A549 (cell line): ENCODE measurements at regions not wholly inside any gene's neighbourhood (a gene's known extent, or its start where the extent isn't known, plus 50 kb on each side); places are given as distances from the start of the nearest gene placed in this dataset.

Experiments
- CHD2 ChIP-seq: fragments of 150-350 bp; IDR thresholded peaks from 2 replicates; pipeline ENCODE4 v1.6.1; 2014; ENCODE audit warnings: low read length; ENCODE audit not compliant: partially characterized antibody
- CTCF ChIP-seq: fragments of >200 bp; sonication (Bioruptor Twin); formaldehyde crosslinking; IDR thresholded peaks from 3 replicates; pipeline ENCODE4 v1.5.1; 2016
- KDM1A ChIP-seq: fragments of 200-600 bp; sonication (generic); IDR thresholded peaks from 2 replicates; pipeline ENCODE4 v1.6.1; 2016; ENCODE audit warnings: low read depth, mild to moderate bottlenecking
- MAFK ChIP-seq: fragments of 450-650 bp; IDR thresholded peaks from 2 replicates; pipeline ENCODE4 v1.6.1; 2014; ENCODE audit not compliant: partially characterized antibody
- MAX ChIP-seq: IDR thresholded peaks from 2 replicates; pipeline ENCODE4 v1.6.1; 2012
- POLR2A ChIP-seq: IDR thresholded peaks from 2 replicates; pipeline ENCODE4 v1.6.1; 2012; ENCODE audit warnings: mild to moderate bottlenecking, low read length
- REST ChIP-seq: fragments of 200-600 bp; sonication (generic); IDR thresholded peaks from 2 replicates; pipeline ENCODE4 v1.6.1; 2016; ENCODE audit warnings: antibody characterized with exemption, mild to moderate bottlenecking, moderate library complexity
- SREBF2 ChIP-seq: fragments of 450-650 bp; IDR thresholded peaks from 2 replicates; pipeline ENCODE4 v1.6.1; 2014; ENCODE audit warnings: mild to moderate bottlenecking, moderate library complexity
- TP53 ChIP-seq: fragments of 250-450 bp; sonication (Bioruptor Pico); IDR thresholded peaks from 2 replicates; pipeline ENCODE4 v1.5.0; 2021; ENCODE audit warnings: mild to moderate bottlenecking, moderate library complexity

- TF ChIP-seq MAX (no peak), REST (no peak), POLR2A (no peak), KDM1A (no peak), CTCF (no peak), MAFK (no peak), CHD2 (no peak), TP53 (CRISPR knock-in tag) (no peak), SREBF2 (no peak)
Observed at GRCh38 chr16:64773184-64773583, 348.7 kb downstream of the CDH11 start.
